A549 (cell line): ENCODE measurements at regions not wholly inside any gene's neighbourhood (a gene's known extent, or its start where the extent isn't known, plus 50 kb on each side); places are given as distances from the start of the nearest gene placed in this dataset.

Source experiments
- ATAC-seq, 2 experiments: fragments of 200-7000 bp in 1 of 2; fragments of >200 bp in 1 of 2; cut with Nextera tagmentation in 1 of 2; cut with Tn5 transposase in 1 of 2; 3 replicates each; pipeline versions ENCODE4 v1.8.0 to v1.9.1; 2018 to 2020; ENCODE audit warnings: mild to moderate bottlenecking in 1 of 2, moderate library complexity in 1 of 2
- CTCF ChIA-PET: fragments of 300-600 bp; sonication (Branson Sonifier 250); formaldehyde crosslinking; extraction: SDS; loops from one replicate; lab custom pipeline; 2021; ENCODE audit warnings: antibody characterized with exemption, inconsistent platforms; lab: Yijun Ruan, JAX
- POLR2A ChIA-PET: fragments of 350-600 bp; formaldehyde crosslinking; extraction: SDS; loops from one replicate; lab custom pipeline; 2021; ENCODE audit warnings: antibody characterized with exemption, inconsistent platforms; lab: Yijun Ruan, JAX
- DNase-seq, 2 experiments: peaks; one replicate each; pipeline versions ENCODE4 v3.0.0 to v3.0.0-alpha.2; 2011 to 2016; ENCODE audit warnings: low read depth in 1 of 2, low spot score in 1 of 2
- FAIRE-seq: peaks from 2 replicates; lab custom pipeline; 2011; peaks lifted over from hg19 to GRCh38; lab: Jason Lieb, UNC
- H3K27ac ChIP-seq, 2 experiments: fragments of >200 bp; sonication (Bioruptor Twin); formaldehyde crosslinking; 3 replicates each; pipeline ENCODE4 v1.5.1; 2016 to 2017
- H3K4me1 ChIP-seq: fragments of >200 bp; sonication (Bioruptor Twin); formaldehyde crosslinking; 3 replicates; pipeline ENCODE4 v1.6.1; 2016
- H3K4me2 ChIP-seq: fragments of >200 bp; sonication (Bioruptor Twin); formaldehyde crosslinking; 3 replicates; pipeline ENCODE4 v1.6.1; 2016
- H3K4me3 ChIP-seq: fragments of >200 bp; sonication (Bioruptor Twin); formaldehyde crosslinking; 3 replicates; pipeline ENCODE4 v1.5.1; 2016
- H3K9me3 ChIP-seq: fragments of >200 bp; sonication (Bioruptor Twin); formaldehyde crosslinking; 3 replicates; pipeline ENCODE4 v1.6.1; 2016
- BHLHE40 ChIP-seq: IDR thresholded peaks from 2 replicates; pipeline ENCODE4 v1.6.1; 2012; ENCODE audit warnings: low read depth, low read length, inconsistent platforms
- CBX2 ChIP-seq: fragments of 200-600 bp; sonication (generic); IDR thresholded peaks from 2 replicates; pipeline ENCODE4 v1.6.1; 2016; ENCODE audit warnings: low read depth, mild to moderate bottlenecking, borderline replicate concordance
- CBX8 ChIP-seq: fragments of 200-600 bp; sonication (generic); IDR thresholded peaks from 2 replicates; pipeline ENCODE4 v1.6.1; 2016
- CEBPB ChIP-seq, 2 experiments: fragments of >200 bp in 1 of 2; sonication (Bioruptor Twin) in 1 of 2; formaldehyde crosslinking in 1 of 2; IDR thresholded peaks; 2 replicates each; pipeline ENCODE4 v1.6.1; 2012 to 2016
- CHD2 ChIP-seq: fragments of 150-350 bp; IDR thresholded peaks from 2 replicates; pipeline ENCODE4 v1.6.1; 2014; ENCODE audit warnings: low read length; ENCODE audit not compliant: partially characterized antibody
- EHF ChIP-seq: fragments of 250-450 bp; sonication (Bioruptor Pico); IDR thresholded peaks from 2 replicates; pipeline ENCODE4 v1.5.0; 2020; ENCODE audit warnings: mild to moderate bottlenecking
- EP300 ChIP-seq, 2 experiments: fragments of >200 bp; sonication (Bioruptor Twin); formaldehyde crosslinking; IDR thresholded peaks; 2 replicates in 1 of 2; 3 replicates in 1 of 2; pipeline ENCODE4 v1.6.1; 2016 to 2017
- ESRRA ChIP-seq: fragments of 150-350 bp; IDR thresholded peaks from 2 replicates; pipeline ENCODE4 v1.6.1; 2014; ENCODE audit warnings: mild to moderate bottlenecking, low read length, borderline replicate concordance
- HEYL ChIP-seq: fragments of 250-450 bp; sonication (Bioruptor Pico); IDR thresholded peaks from 2 replicates; pipeline ENCODE4 v1.8.0; 2021; ENCODE audit warnings: mild to moderate bottlenecking, moderate library complexity
- HOXB5 ChIP-seq: fragments of 250-450 bp; sonication (Bioruptor Pico); IDR thresholded peaks from 2 replicates; pipeline ENCODE4 v1.5.0; 2020; ENCODE audit warnings: mild to moderate bottlenecking, moderate library complexity
- JUNB ChIP-seq: fragments of >200 bp; sonication (Bioruptor Twin); formaldehyde crosslinking; IDR thresholded peaks from 2 replicates; pipeline ENCODE4 v1.6.1; 2016
- KDM5A ChIP-seq: fragments of 200-600 bp; sonication (generic); IDR thresholded peaks from 2 replicates; pipeline ENCODE4 v1.6.1; 2016; ENCODE audit warnings: antibody characterized with exemption, mild to moderate bottlenecking
- MAFK ChIP-seq: fragments of 450-650 bp; IDR thresholded peaks from 2 replicates; pipeline ENCODE4 v1.6.1; 2014; ENCODE audit not compliant: partially characterized antibody
- MAZ ChIP-seq: fragments of 150-350 bp; IDR thresholded peaks from 2 replicates; pipeline ENCODE4 v1.6.1; 2014; ENCODE audit warnings: antibody characterized with exemption, low read depth, low read length, borderline replicate concordance
- RCOR1 ChIP-seq: fragments of 150-350 bp; IDR thresholded peaks from 2 replicates; pipeline ENCODE4 v1.6.1; 2014; ENCODE audit warnings: antibody characterized with exemption, low read length, low read depth
- TFCP2L1 ChIP-seq: fragments of 250-450 bp; sonication (Bioruptor Pico); IDR thresholded peaks from 2 replicates; pipeline ENCODE4 v1.5.0; 2021; ENCODE audit warnings: mild to moderate bottlenecking
- ZC3H11A ChIP-seq: fragments of 450-650 bp; IDR thresholded peaks from 2 replicates; pipeline ENCODE4 v1.6.1; 2014; ENCODE audit warnings: antibody characterized with exemption, mild to moderate bottlenecking
- WGBS: methylation state at CpG from one replicate; pipeline ENCODE4 v1.1.6; 2017; ENCODE audit errors: missing lambda C conversion rate; 5-methylcytosine and 5-hydroxymethylcytosine counted together
- TF ChIP-seq, protein P1 (sequence below): fragments of >200 bp; sonication (Bioruptor Twin); formaldehyde crosslinking; IDR thresholded peaks from 2 replicates; pipeline ENCODE4 v1.6.1; 2016
- TF ChIP-seq, protein P2 (sequence below): fragments of 200-600 bp; sonication (generic); IDR thresholded peaks from 2 replicates; pipeline ENCODE4 v1.6.1; 2016; ENCODE audit warnings: antibody characterized with exemption, mild to moderate bottlenecking, moderate library complexity
- TF ChIP-seq, protein P3 (sequence below): fragments of >200 bp; sonication (Bioruptor Twin); formaldehyde crosslinking; IDR thresholded peaks from 3 replicates; pipeline ENCODE4 v1.5.1; 2016
- TF ChIP-seq, protein P4 (sequence below): fragments of 250-450 bp; sonication (Bioruptor Pico); IDR thresholded peaks from 2 replicates; pipeline ENCODE4 v1.5.0; 2020; ENCODE audit warnings: low read depth, mild to moderate bottlenecking, moderate library complexity
- TF ChIP-seq, protein P5 (sequence below): fragments of 450-650 bp; IDR thresholded peaks from 2 replicates; pipeline ENCODE4 v1.6.1; 2014; ENCODE audit warnings: antibody characterized with exemption

DNA sequence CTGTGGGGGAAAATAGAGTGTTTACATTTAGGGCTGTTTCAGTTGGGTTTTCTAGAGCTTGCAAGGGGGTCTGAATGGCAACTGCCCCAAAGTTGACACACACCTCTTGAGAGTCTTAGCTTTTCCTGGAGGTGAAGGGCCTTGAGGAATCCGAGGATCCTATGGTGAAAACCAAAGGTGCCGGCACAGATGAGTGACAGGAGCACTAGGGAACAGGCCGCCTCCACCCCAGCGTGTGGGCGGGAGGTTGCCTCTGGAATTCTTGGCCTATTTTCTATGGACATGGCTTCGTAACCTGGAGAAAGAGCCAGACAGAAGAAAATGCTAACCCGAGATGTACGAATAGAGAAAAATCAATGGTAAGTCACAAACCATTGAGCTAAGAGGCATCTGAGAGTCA lies 283.2 kb upstream of the FOXQ1 start:
- 93% methylated on average over 8 of the region's 8 CpGs for WGBS

DNA sequence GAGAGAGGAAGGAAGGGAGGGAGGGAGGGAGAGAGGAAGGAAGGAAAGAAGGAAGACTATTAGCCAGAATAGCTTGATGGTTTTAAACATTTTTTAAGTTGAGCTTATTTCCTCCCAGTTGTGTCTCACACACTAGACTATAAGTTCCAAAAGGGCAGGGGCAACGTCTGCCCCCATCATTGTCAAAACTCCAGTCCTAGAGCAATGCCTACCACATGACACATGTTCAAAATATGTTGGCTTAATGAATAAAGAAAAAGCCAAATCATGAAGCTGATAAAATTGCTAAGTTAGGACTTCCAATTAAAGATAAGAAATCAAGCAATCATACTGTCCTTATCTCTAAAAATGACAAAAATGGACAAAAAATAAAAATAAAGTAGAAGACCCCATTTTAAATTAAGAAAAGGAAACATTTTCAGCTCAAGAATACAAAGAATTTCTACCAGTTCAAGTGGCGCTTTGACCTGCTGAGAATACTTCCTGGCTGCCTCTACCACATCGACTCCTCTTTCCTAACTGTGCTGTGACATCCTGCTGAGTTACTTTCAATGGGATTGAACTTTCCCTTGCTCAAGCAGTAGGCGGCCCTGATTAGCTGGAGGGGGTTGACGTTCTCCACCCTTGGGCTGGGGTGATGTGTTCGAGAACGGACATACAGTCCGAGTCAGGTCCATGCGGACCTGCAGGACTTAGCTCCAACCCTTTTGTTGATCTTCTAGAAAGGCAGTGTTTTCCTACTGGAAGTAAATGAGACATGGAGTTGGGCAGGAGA lies 283.9 kb upstream of the FOXQ1 start:
- Histone ChIP-seq H3K9me3 (no peaks in the 10 kb centered on the region), H3K4me3 (no peak overlapping the region), H3K27ac (peak overlapping the region; percentile 25 to 75; a peak in 5 of 6 replicates), H3K4me2 (peak overlapping the region; percentile 39), H3K4me1 (peaks cover 31% of the 10 kb centered on the region)
- ChIA-PET POLR2A (no interaction called here), CTCF (interaction anchor here (1.0 kb wide), 1 partner anchor 10 kb away, joined by 3 read pairs; no protein-coding TSS in a partner anchor)
- TF ChIP-seq HEYL (CRISPR knock-in tag) (no peak), EP300 (IDR thresholded peaks at IDR 0.05) (no peak), MAFK (no peak), ESRRA (no peak), TFCP2L1 (no peak), CBX2 (no peak), BHLHE40 (no peak), HOXB5 (CRISPR knock-in tag) (no peak), RCOR1 (no peak), JUNB (no peak; the same call in 1 of the 2 replicates), CBX8 (no peak), EHF (CRISPR knock-in tag) (no peak), CEBPB (IDR thresholded peaks at IDR 0.05) (no peak)
- TF ChIP-seq, protein P1, sequence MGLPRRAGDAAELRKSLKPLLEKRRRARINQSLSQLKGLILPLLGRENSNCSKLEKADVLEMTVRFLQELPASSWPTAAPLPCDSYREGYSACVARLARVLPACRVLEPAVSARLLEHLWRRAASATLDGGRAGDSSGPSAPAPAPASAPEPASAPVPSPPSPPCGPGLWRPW = no peak
- TF ChIP-seq, protein P2, sequence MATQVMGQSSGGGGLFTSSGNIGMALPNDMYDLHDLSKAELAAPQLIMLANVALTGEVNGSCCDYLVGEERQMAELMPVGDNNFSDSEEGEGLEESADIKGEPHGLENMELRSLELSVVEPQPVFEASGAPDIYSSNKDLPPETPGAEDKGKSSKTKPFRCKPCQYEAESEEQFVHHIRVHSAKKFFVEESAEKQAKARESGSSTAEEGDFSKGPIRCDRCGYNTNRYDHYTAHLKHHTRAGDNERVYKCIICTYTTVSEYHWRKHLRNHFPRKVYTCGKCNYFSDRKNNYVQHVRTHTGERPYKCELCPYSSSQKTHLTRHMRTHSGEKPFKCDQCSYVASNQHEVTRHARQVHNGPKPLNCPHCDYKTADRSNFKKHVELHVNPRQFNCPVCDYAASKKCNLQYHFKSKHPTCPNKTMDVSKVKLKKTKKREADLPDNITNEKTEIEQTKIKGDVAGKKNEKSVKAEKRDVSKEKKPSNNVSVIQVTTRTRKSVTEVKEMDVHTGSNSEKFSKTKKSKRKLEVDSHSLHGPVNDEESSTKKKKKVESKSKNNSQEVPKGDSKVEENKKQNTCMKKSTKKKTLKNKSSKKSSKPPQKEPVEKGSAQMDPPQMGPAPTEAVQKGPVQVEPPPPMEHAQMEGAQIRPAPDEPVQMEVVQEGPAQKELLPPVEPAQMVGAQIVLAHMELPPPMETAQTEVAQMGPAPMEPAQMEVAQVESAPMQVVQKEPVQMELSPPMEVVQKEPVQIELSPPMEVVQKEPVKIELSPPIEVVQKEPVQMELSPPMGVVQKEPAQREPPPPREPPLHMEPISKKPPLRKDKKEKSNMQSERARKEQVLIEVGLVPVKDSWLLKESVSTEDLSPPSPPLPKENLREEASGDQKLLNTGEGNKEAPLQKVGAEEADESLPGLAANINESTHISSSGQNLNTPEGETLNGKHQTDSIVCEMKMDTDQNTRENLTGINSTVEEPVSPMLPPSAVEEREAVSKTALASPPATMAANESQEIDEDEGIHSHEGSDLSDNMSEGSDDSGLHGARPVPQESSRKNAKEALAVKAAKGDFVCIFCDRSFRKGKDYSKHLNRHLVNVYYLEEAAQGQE = no peak
- TF ChIP-seq, protein P3, sequence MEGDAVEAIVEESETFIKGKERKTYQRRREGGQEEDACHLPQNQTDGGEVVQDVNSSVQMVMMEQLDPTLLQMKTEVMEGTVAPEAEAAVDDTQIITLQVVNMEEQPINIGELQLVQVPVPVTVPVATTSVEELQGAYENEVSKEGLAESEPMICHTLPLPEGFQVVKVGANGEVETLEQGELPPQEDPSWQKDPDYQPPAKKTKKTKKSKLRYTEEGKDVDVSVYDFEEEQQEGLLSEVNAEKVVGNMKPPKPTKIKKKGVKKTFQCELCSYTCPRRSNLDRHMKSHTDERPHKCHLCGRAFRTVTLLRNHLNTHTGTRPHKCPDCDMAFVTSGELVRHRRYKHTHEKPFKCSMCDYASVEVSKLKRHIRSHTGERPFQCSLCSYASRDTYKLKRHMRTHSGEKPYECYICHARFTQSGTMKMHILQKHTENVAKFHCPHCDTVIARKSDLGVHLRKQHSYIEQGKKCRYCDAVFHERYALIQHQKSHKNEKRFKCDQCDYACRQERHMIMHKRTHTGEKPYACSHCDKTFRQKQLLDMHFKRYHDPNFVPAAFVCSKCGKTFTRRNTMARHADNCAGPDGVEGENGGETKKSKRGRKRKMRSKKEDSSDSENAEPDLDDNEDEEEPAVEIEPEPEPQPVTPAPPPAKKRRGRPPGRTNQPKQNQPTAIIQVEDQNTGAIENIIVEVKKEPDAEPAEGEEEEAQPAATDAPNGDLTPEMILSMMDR = no peak
- FAIRE-seq (no peak), ATAC-seq (no peak), DNase-seq (no peak)
- WGBS = 85% methylated on average over 9 of the region's 9 CpGs

More for the DNA sequence above, 283.2 kb upstream of the FOXQ1 start:
- Histone ChIP-seq H3K4me2 (no peak overlapping the region), H3K4me1 (peaks cover 31% of the 10 kb centered on the region), H3K27ac (no peak overlapping the region), H3K9me3 (no peaks in the 10 kb centered on the region), H3K4me3 (no peak overlapping the region)
- ATAC-seq (no peak), DNase-seq (no peak), FAIRE-seq (no peak)
- ChIA-PET POLR2A (no interaction called here), CTCF (interaction anchor here (0.5 to 1.0 kb wide), 2 partner anchors 11 to 115 kb away, joined by 3 to 5 read pairs; no protein-coding TSS in a partner anchor)
- TF ChIP-seq CHD2 (no peak), KDM5A (no peak), HEYL (CRISPR knock-in tag) (no peak), ESRRA (no peak), EP300 (IDR thresholded peaks at IDR 0.05) (no peak), MAZ (no peak), ZC3H11A (no peak), EHF (CRISPR knock-in tag) (no peak)
- TF ChIP-seq, protein P4, sequence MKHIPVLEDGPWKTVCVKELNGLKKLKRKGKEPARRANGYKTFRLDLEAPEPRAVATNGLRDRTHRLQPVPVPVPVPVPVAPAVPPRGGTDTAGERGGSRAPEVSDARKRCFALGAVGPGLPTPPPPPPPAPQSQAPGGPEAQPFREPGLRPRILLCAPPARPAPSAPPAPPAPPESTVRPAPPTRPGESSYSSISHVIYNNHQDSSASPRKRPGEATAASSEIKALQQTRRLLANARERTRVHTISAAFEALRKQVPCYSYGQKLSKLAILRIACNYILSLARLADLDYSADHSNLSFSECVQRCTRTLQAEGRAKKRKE (CRISPR knock-in tag) = no peak
- TF ChIP-seq, protein P5, sequence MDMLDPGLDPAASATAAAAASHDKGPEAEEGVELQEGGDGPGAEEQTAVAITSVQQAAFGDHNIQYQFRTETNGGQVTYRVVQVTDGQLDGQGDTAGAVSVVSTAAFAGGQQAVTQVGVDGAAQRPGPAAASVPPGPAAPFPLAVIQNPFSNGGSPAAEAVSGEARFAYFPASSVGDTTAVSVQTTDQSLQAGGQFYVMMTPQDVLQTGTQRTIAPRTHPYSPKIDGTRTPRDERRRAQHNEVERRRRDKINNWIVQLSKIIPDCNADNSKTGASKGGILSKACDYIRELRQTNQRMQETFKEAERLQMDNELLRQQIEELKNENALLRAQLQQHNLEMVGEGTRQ = no peak
